IMR-90 (cell line): ENCODE measurements at regions not wholly inside any gene's neighbourhood (a gene's known extent, or its start where the extent isn't known, plus 50 kb on each side); places are given as distances from the start of the nearest gene placed in this dataset.

ENCODE experiments used
- ATAC-seq: fragments of 200-7000 bp; cut with Tn5 transposase; 2 replicates; pipeline ENCODE4 v1.9.1; 2020; ENCODE audit warnings: low read depth, mild to moderate bottlenecking, moderate library complexity
- BruUV-seq: library from RNA; stranded (reverse); fragments of 400-500 nt; replicated peaks from 2 replicates; lab custom pipeline; 2021; lab: Mats Ljungman, UMichigan
- CTCF ChIA-PET: fragments of 300-600 bp; formaldehyde crosslinking; extraction: SDS; loops from one replicate; lab custom pipeline; 2021; ENCODE audit warnings: antibody characterized with exemption; lab: Yijun Ruan, JAX
- POLR2A ChIA-PET: fragments of 300-600 bp; sonication (Branson Sonifier 250); formaldehyde crosslinking; loops from one replicate; lab custom pipeline; 2022; ENCODE audit warnings: antibody characterized with exemption; ENCODE audit not compliant: unreplicated experiment; lab: Charles Lee
- DNase-seq: peaks from one replicate; pipeline ENCODE4 v3.0.0; 2013
- H2AFZ ChIP-seq: replicated peaks from 2 replicates; pipeline ENCODE3; 2013; ENCODE audit warnings: low read length, mild to moderate bottlenecking; ENCODE audit not compliant: poor library complexity
- H2AK5ac ChIP-seq: 2 replicates; pipeline ENCODE4 v1.6.1; 2013; ENCODE audit warnings: low read depth, low read length, inconsistent platforms
- H2AK9ac ChIP-seq: replicated peaks from 2 replicates; pipeline ENCODE3; 2013; ENCODE audit warnings: mild to moderate bottlenecking, low read depth, low read length, moderate library complexity; ENCODE audit not compliant: poor library complexity
- H2BK120ac ChIP-seq: 2 replicates; pipeline ENCODE4 v1.6.1; 2013; ENCODE audit warnings: low read depth, low read length, inconsistent platforms
- H2BK15ac ChIP-seq: 3 replicates; pipeline ENCODE4 v1.6.1; 2013; ENCODE audit warnings: low read depth, low read length, inconsistent platforms
- H2BK20ac ChIP-seq: 2 replicates; pipeline ENCODE4 v1.6.1; 2013; ENCODE audit warnings: low read depth, mild to moderate bottlenecking, inconsistent platforms, low read length, moderate library complexity
- H2BK5ac ChIP-seq: 2 replicates; pipeline ENCODE4 v1.6.1; 2013; ENCODE audit warnings: mild to moderate bottlenecking, low read depth, low read length, inconsistent platforms; ENCODE audit not compliant: poor library complexity, severe bottlenecking
- H3K14ac ChIP-seq: replicated peaks from 2 replicates; pipeline ENCODE4 v1.6.1; 2013; ENCODE audit warnings: low read depth, low read length, inconsistent platforms
- H3K18ac ChIP-seq: 2 replicates; pipeline ENCODE4 v1.6.1; 2013; ENCODE audit warnings: low read depth, low read length, control low read depth
- H3K23ac ChIP-seq: 2 replicates; pipeline ENCODE4 v1.6.1; 2013; ENCODE audit warnings: low read depth, low read length, inconsistent platforms
- H3K27ac ChIP-seq: 2 replicates; pipeline ENCODE4 v1.5.1; 2013; ENCODE audit warnings: mild to moderate bottlenecking, control low read depth, low read length; ENCODE audit not compliant: insufficient read depth
- H3K27me3 ChIP-seq: 2 replicates; pipeline ENCODE4 v1.6.1; 2013; ENCODE audit warnings: low read length; ENCODE audit not compliant: control insufficient read depth, insufficient read depth
- H3K36me3 ChIP-seq: 2 replicates; pipeline ENCODE4 v1.6.1; 2013; ENCODE audit warnings: low read length, mixed read lengths; ENCODE audit not compliant: control insufficient read depth, insufficient read depth
- H3K4ac ChIP-seq: 2 replicates; pipeline ENCODE4 v1.6.1; 2013; ENCODE audit warnings: low read depth, low read length, inconsistent platforms
- H3K4me1 ChIP-seq: 2 replicates; pipeline ENCODE4 v1.6.1; 2013; ENCODE audit warnings: low read length, mixed read lengths; ENCODE audit not compliant: control insufficient read depth, insufficient read depth
- H3K4me2 ChIP-seq: 2 replicates; pipeline ENCODE4 v1.6.1; 2013; ENCODE audit warnings: low read depth, mild to moderate bottlenecking, control low read depth, low read length, moderate library complexity
- H3K4me3 ChIP-seq: 2 replicates; pipeline ENCODE4 v1.5.1; 2013; ENCODE audit warnings: low read depth, mild to moderate bottlenecking, control low read depth, low read length, moderate library complexity; ENCODE audit not compliant: insufficient read depth
- H3K56ac ChIP-seq: 2 replicates; pipeline ENCODE4 v1.6.1; 2013; ENCODE audit warnings: low read length, inconsistent platforms; ENCODE audit not compliant: insufficient read depth; ENCODE audit errors: extremely low read depth
- H3K79me1 ChIP-seq, 2 experiments: 2 replicates each; pipeline ENCODE4 v1.6.1; 2013; ENCODE audit warnings: low read length in 2 of 2, inconsistent platforms in 1 of 2, low read depth in 1 of 2
- H3K9ac ChIP-seq: 2 replicates; pipeline ENCODE4 v1.6.1; 2013; ENCODE audit warnings: low read depth, low read length, control low read depth
- H3K9me1 ChIP-seq: 2 replicates; pipeline ENCODE4 v1.6.1; 2013; ENCODE audit warnings: low read length, inconsistent platforms; ENCODE audit not compliant: insufficient read depth
- H3K9me3 ChIP-seq: 2 replicates; pipeline ENCODE4 v1.6.1; 2013; ENCODE audit warnings: low read length; ENCODE audit not compliant: control insufficient read depth, insufficient read depth
- H4K20me1 ChIP-seq: 2 replicates; pipeline ENCODE4 v1.6.1; 2013; ENCODE audit warnings: low read length, inconsistent platforms; ENCODE audit not compliant: insufficient read depth
- H4K5ac ChIP-seq: 2 replicates; pipeline ENCODE4 v1.6.1; 2013; ENCODE audit warnings: mild to moderate bottlenecking, low read depth, low read length, control low read depth
- H4K8ac ChIP-seq, 2 experiments: 2 replicates each; pipeline ENCODE4 v1.6.1; 2013; ENCODE audit warnings: low read depth in 2 of 2, low read length in 2 of 2, control low read depth in 1 of 2, inconsistent platforms in 1 of 2
- H4K91ac ChIP-seq: 2 replicates; pipeline ENCODE4 v1.6.1; 2013; ENCODE audit warnings: low read depth, low read length, inconsistent platforms; ENCODE audit not compliant: insufficient read depth
- CTCF ChIP-seq: conservative IDR thresholded peaks from 2 replicates; pipeline ENCODE4 v1.5.1; 2012; ENCODE audit warnings: mild to moderate bottlenecking, low read depth, low read length, improper control_type of control experiment
- ELK1 ChIP-seq: fragments of 150-350 bp; IDR thresholded peaks from 2 replicates; pipeline ENCODE4 v1.6.1; 2016; ENCODE audit warnings: low read depth, mild to moderate bottlenecking, low read length, moderate library complexity, borderline replicate concordance
- MXI1 ChIP-seq: IDR thresholded peaks from 2 replicates; pipeline ENCODE4 v1.6.1; 2012; ENCODE audit warnings: low read depth, mild to moderate bottlenecking, low read length, moderate library complexity, borderline replicate concordance
- WGBS, 2 experiments: methylation state at CpG; one replicate each; pipeline versions ENCODE4 v1.1.5 to v1.1.7; 2013; ENCODE audit warnings: missing lambda C conversion rate in 2 of 2; ENCODE audit not compliant: insufficient read length in 1 of 2; ENCODE audit errors: extremely low coverage in 2 of 2; 5-methylcytosine and 5-hydroxymethylcytosine counted together
- dilution Hi-C: fragments of 300-500 bp; cut with HindIII; formaldehyde crosslinking; loops from one replicate; pipeline ENCODE4 v1.14.3; 2018; ENCODE audit warnings: low sequenced_read_pairs; ENCODE audit not compliant: unreplicated experiment
- in situ Hi-C: fragments of 300-500 bp; cut with MboI; formaldehyde crosslinking; loops from 3 replicates; pipeline ENCODE4 v1.14.3; 2019; ENCODE audit warnings: low sequenced_read_pairs, inconsistent platforms, mixed read lengths
- intact Hi-C: fragments of 100-400 bp; cut with micrococcal nuclease; formaldehyde crosslinking; loops from 2 replicates; pipeline ENCODE4 v1.10.0; 2022

GRCh38 chr2:84169871-84170270 is 289.2 kb downstream of the SUCLG1 start:
- intact Hi-C loops: no loop called here
- no peak overlapping the region for H2BK15ac ChIP-seq

More at GRCh38 chr2:84169871-84170270, 289.2 kb downstream of the SUCLG1 start:
- Histone ChIP-seq H3K18ac (no peak overlapping the region), H3K4me3 (no peak overlapping the region), H4K8ac (no peak overlapping the region), H2BK20ac (no peak overlapping the region), H3K14ac (no peak overlapping the region), H2AK5ac (no peak overlapping the region), H4K91ac (no peak overlapping the region), H3K4ac (no peak overlapping the region), H3K9ac (no peak overlapping the region), H2BK5ac (no peak overlapping the region), H3K9me3 (no peaks in the 10 kb centered on the region), H3K27me3 (no peaks in the 10 kb centered on the region), H4K5ac (no peak overlapping the region), H2AK9ac (no peak overlapping the region), H3K4me2 (no peak overlapping the region), H4K20me1 (no peaks in the 10 kb centered on the region), H3K36me3 (no peaks in the 10 kb centered on the region), H2AFZ (no peak overlapping the region), H3K56ac (no peak overlapping the region), H2BK120ac (no peak overlapping the region), H3K27ac (no peak overlapping the region), H3K4me1 (no peaks in the 10 kb centered on the region), H3K79me1 (no peaks in the 10 kb centered on the region), H3K23ac (no peak overlapping the region), H3K9me1 (no peaks in the 10 kb centered on the region)
- no peak for TF ChIP-seq CTCF
- TF ChIP-seq MXI1: no peak
- no peak for TF ChIP-seq ELK1
- ChIA-PET POLR2A (no interaction called here), CTCF (no interaction called here)
- no TSS peak for BruUV-seq
- no peak for DNase-seq
- ATAC-seq: no peak
- in situ Hi-C loops: no loop called here
- WGBS, 2 experiments: no CpG with 5 or more reads among the region's 2 CpGs
- dilution Hi-C loops: no loop called here
